Astrocyte of the cerebellum (primary cell): ENCODE measurements at regions not wholly inside any gene's neighbourhood (a gene's known extent, or its start where the extent isn't known, plus 50 kb on each side); places are given as distances from the start of the nearest gene placed in this dataset.

Source experiments
- DNase-seq: peaks from one replicate; pipeline ENCODE4 v3.0.0-alpha.2; 2011; ENCODE audit warnings: low read depth
- H3K4me3 ChIP-seq: 2 replicates; pipeline ENCODE4 v1.5.1; 2011; ENCODE audit warnings: mild to moderate bottlenecking, low read depth, low read length, moderate library complexity
- CTCF ChIP-seq: IDR thresholded peaks from 2 replicates; pipeline ENCODE4 v1.5.1; 2012; ENCODE audit warnings: low read length, low read depth, moderate library complexity, mild to moderate bottlenecking; ENCODE audit errors: missing control alignments
- in situ Hi-C: cut with HindIII; loops from 2 replicates; pipeline ENCODE4 v1.10.0; 2017; ENCODE audit warnings: low sequenced_read_pairs

GRCh38 chr17:5815396-5815795 is 231.1 kb upstream of the NLRP1 start:
- in situ Hi-C loops: no loop called here
- no peak for DNase-seq
- no peak overlapping the region for H3K4me3 ChIP-seq
- no peak for TF ChIP-seq CTCF

- no peak for DNase-seq
- in situ Hi-C loops: no loop called here
- H3K4me3 ChIP-seq: no peak overlapping the region
- TF ChIP-seq CTCF: no peak
Observed at GRCh38 chr17:5816491-5817070, 232.3 kb upstream of the NLRP1 start.

- no peak for DNase-seq
- no peak for TF ChIP-seq CTCF
- no peak overlapping the region for H3K4me3 ChIP-seq
- in situ Hi-C loops: no loop called here
Observed at GRCh38 chr17:5817475-5818395, 233.4 kb upstream of the NLRP1 start.

- DNase-seq: no peak
- no peak overlapping the region for H3K4me3 ChIP-seq
- in situ Hi-C loops: no loop called here
- TF ChIP-seq CTCF: no peak
Observed at GRCh38 chr17:5819396-5819795, 235.1 kb upstream of the NLRP1 start.

- H3K4me3 ChIP-seq: no peak overlapping the region
- in situ Hi-C loops: no loop called here
- DNase-seq: no peak
- TF ChIP-seq CTCF: no peak
Observed at GRCh38 chr17:5819921-5820685, 235.8 kb upstream of the NLRP1 start.

GRCh38 chr17:5820721-5821456 is 236.6 kb upstream of the NLRP1 start:
- in situ Hi-C loops: no loop called here
- no peak for TF ChIP-seq CTCF
- H3K4me3 ChIP-seq: no peak overlapping the region
- DNase-seq: no peak
